ENCODE measurements at regions not wholly inside any gene's neighbourhood (a gene's known extent, or its start where the extent isn't known, plus 50 kb on each side); places are given as distances from the start of the nearest gene placed in this dataset.

- H3K36me3 ChIP-seq (ENCODE audit: control insufficient read depth in 2 of 2, insufficient read depth in 1 of 2, low read length in 2 of 2), result no peaks in the 10 kb centered on the region
- TF ChIP-seq ZNF350 (tag by site-specific recombination; IDR thresholded peaks at IDR 0.05) (no peak), ZNF639 (tag by site-specific recombination; IDR thresholded peaks at IDR 0.05) (no peak), ZNF324 (tag by site-specific recombination; IDR thresholded peaks at IDR 0.05) (no peak), BCL11B (tag by site-specific recombination; IDR thresholded peaks at IDR 0.05; ENCODE audit: low read depth) (no peak), ZNF146 (tag by site-specific recombination; IDR thresholded peaks at IDR 0.05) (no peak), ZNF664 (tag by site-specific recombination; IDR thresholded peaks at IDR 0.05) (no peak), ZNF433 (tag by site-specific recombination; IDR thresholded peaks at IDR 0.05; ENCODE audit: low read depth) (no peak), KLF10 (tag by site-specific recombination; IDR thresholded peaks at IDR 0.05) (no peak)
- ChIA-PET POLR2A (no interaction called here), CTCF (no interaction called here)
- no peaks in the 10 kb centered on the region for H3K4me1 ChIP-seq (ENCODE audit: control insufficient read depth, insufficient read depth, low read length)
- no peak overlapping the region for H3K4me3 ChIP-seq (ENCODE audit: low read depth, low read length)
- no peak overlapping the region for H3K27ac ChIP-seq (ENCODE audit: extremely low read depth, low read depth, low read length)
- no peaks in the 10 kb centered on the region for H3K9me3 ChIP-seq (ENCODE audit: control insufficient read depth, insufficient read depth, low read depth, low read length)
Observed at GRCh38 chr4:130851932-130852331, 1756.0 kb downstream of the C4orf33 start.

- Histone ChIP-seq H3K4me1 (ENCODE audit: control insufficient read depth, insufficient read depth, low read length) (no peaks in the 10 kb centered on the region), H3K27ac (ENCODE audit: extremely low read depth, low read depth, low read length) (no peak overlapping the region), H3K36me3 (ENCODE audit: control insufficient read depth in 2 of 2, insufficient read depth in 1 of 2, low read length in 2 of 2) (no peaks in the 10 kb centered on the region), H3K9me3 (ENCODE audit: control insufficient read depth, insufficient read depth, low read depth, low read length) (no peaks in the 10 kb centered on the region), H3K4me3 (ENCODE audit: low read depth, low read length) (no peak overlapping the region)
- ChIA-PET POLR2A (no interaction called here), CTCF (interaction anchor here (0.6 kb wide), 1 partner anchor 169 kb away, joined by 3 read pairs; no protein-coding TSS in a partner anchor)
- TF ChIP-seq ZNF10 (tag by site-specific recombination; IDR thresholded peaks at IDR 0.05) (no peak), ZBTB44 (tag by site-specific recombination; IDR thresholded peaks at IDR 0.05) (no peak), GLIS1 (tag by site-specific recombination; IDR thresholded peaks at IDR 0.05) (no peak), ZNF18 (tag by site-specific recombination; IDR thresholded peaks at IDR 0.05) (no peak), INSM2 (tag by site-specific recombination; IDR thresholded peaks at IDR 0.05) (no peak), ZBTB20 (tag by site-specific recombination; IDR thresholded peaks at IDR 0.05) (no peak), RBAK (tag by site-specific recombination; IDR thresholded peaks at IDR 0.05) (no peak)
Observed at GRCh38 chr4:130855533-130855932, 1759.6 kb downstream of the C4orf33 start.

GRCh38 chr4:130859991-130860390 is 1764.0 kb downstream of the C4orf33 start:
- H3K4me3 ChIP-seq (ENCODE audit: low read depth, low read length), result no peak overlapping the region
- H3K36me3 ChIP-seq (ENCODE audit: control insufficient read depth in 2 of 2, insufficient read depth in 1 of 2, low read length in 2 of 2), result no peaks in the 10 kb centered on the region
- H3K9me3 ChIP-seq (ENCODE audit: control insufficient read depth, insufficient read depth, low read depth, low read length), result no peaks in the 10 kb centered on the region
- no peak overlapping the region for H3K27ac ChIP-seq (ENCODE audit: extremely low read depth, low read depth, low read length)
- H3K4me1 ChIP-seq (ENCODE audit: control insufficient read depth, insufficient read depth, low read length), result no peaks in the 10 kb centered on the region
- CTCF ChIA-PET, result no interaction called here
- POLR2A ChIA-PET, result no interaction called here
- TF ChIP-seq KLF10 (tag by site-specific recombination; IDR thresholded peaks at IDR 0.05) (no peak), BCL6B (tag by site-specific recombination; IDR thresholded peaks at IDR 0.05) (no peak), ZSCAN16 (tag by site-specific recombination; IDR thresholded peaks at IDR 0.05) (no peak), GLIS1 (tag by site-specific recombination; IDR thresholded peaks at IDR 0.05) (no peak), ZNF184 (tag by site-specific recombination; IDR thresholded peaks at IDR 0.05) (no peak), ZSCAN4 (tag by site-specific recombination; IDR thresholded peaks at IDR 0.05) (no peak), HOXC10 (CRISPR knock-in tag; IDR thresholded peaks at IDR 0.05) (no peak), ZNF707 (tag by site-specific recombination; IDR thresholded peaks at IDR 0.05) (no peak), ZBTB26 (tag by site-specific recombination; optimal IDR thresholded peaks at IDR 0.05) (no peak), ZNF114 (tag by site-specific recombination; IDR thresholded peaks at IDR 0.05) (no peak)

Measured in HEK293 (cell line).